SK-N-SH treated with all-trans-retinoic acid at 6 μM for 48 hours (cell line): ENCODE measurements at regions not wholly inside any gene's neighbourhood (a gene's known extent, or its start where the extent isn't known, plus 50 kb on each side); places are given as distances from the start of the nearest gene placed in this dataset.

Source experiments
- ATAC-seq: fragments of 200-7000 bp; cut with Tn5 transposase; 3 replicates; pipeline ENCODE4 v1.9.1; 2020; ENCODE audit warnings: mild to moderate bottlenecking, moderate library complexity
- ARNTL ChIP-seq: fragments of 450-650 bp; formaldehyde crosslinking; IDR thresholded peaks from 2 replicates; pipeline ENCODE4 v1.5.0; 2020; ENCODE audit warnings: low read depth, mild to moderate bottlenecking, moderate library complexity, borderline replicate concordance
- CREB5 ChIP-seq: fragments of 250-450 bp; sonication (Bioruptor Pico); IDR thresholded peaks from 2 replicates; pipeline ENCODE4 v1.5.1; 2020; ENCODE audit warnings: low read depth, mild to moderate bottlenecking, moderate library complexity
- CSDC2 ChIP-seq: fragments of 250-450 bp; sonication (Bioruptor Pico); IDR thresholded peaks from 2 replicates; pipeline ENCODE4 v1.5.0; 2020; ENCODE audit warnings: mild to moderate bottlenecking, moderate library complexity
- CSRNP3 ChIP-seq: fragments of 250-450 bp; sonication (Bioruptor Pico); IDR thresholded peaks from 2 replicates; pipeline ENCODE4 v1.5.1; 2021; ENCODE audit warnings: mild to moderate bottlenecking, moderate library complexity
- ESRRG ChIP-seq: fragments of 250-450 bp; sonication (Bioruptor Pico); IDR thresholded peaks from 2 replicates; pipeline ENCODE4 v1.6.1; 2021; ENCODE audit warnings: mild to moderate bottlenecking
- GLIS3 ChIP-seq: fragments of 250-450 bp; sonication (Bioruptor Pico); IDR thresholded peaks from 2 replicates; pipeline ENCODE4 v1.5.0; 2020; ENCODE audit warnings: mild to moderate bottlenecking, moderate library complexity
- ISL1 ChIP-seq: fragments of 250-450 bp; sonication (Bioruptor Pico); IDR thresholded peaks from 2 replicates; pipeline ENCODE4 v2.1.2; 2022; ENCODE audit warnings: mild to moderate bottlenecking, moderate library complexity
- OSR1 ChIP-seq: fragments of 250-450 bp; sonication (Bioruptor Pico); IDR thresholded peaks from 2 replicates; pipeline ENCODE4 v1.8.0; 2022; ENCODE audit warnings: moderate library complexity, mild to moderate bottlenecking, inconsistent platforms
- PATZ1 ChIP-seq: fragments of 250-450 bp; sonication (Bioruptor Pico); IDR thresholded peaks from 2 replicates; pipeline ENCODE4 v1.8.0; 2020; ENCODE audit warnings: mild to moderate bottlenecking, moderate library complexity, borderline replicate concordance
- POU6F1 ChIP-seq: fragments of 250-450 bp; sonication (Bioruptor Pico); IDR thresholded peaks from 2 replicates; pipeline ENCODE4 v1.8.0; 2021; ENCODE audit warnings: low read depth, mild to moderate bottlenecking, moderate library complexity, borderline replicate concordance
- PPARA ChIP-seq: fragments of 250-450 bp; sonication (Bioruptor Pico); IDR thresholded peaks from 2 replicates; pipeline ENCODE4 v1.5.0; 2020; ENCODE audit warnings: mild to moderate bottlenecking, borderline replicate concordance
- RARB ChIP-seq: fragments of 250-450 bp; sonication (Bioruptor Pico); IDR thresholded peaks from 2 replicates; pipeline ENCODE4 v1.8.0; 2021; ENCODE audit warnings: mild to moderate bottlenecking, moderate library complexity
- SNAI2 ChIP-seq: fragments of 250-450 bp; sonication (Bioruptor Pico); IDR thresholded peaks from 2 replicates; pipeline ENCODE4 v1.5.0; 2020; ENCODE audit warnings: mild to moderate bottlenecking, moderate library complexity
- TCF4 ChIP-seq: fragments of 250-450 bp; sonication (Bioruptor Pico); IDR thresholded peaks from 2 replicates; pipeline ENCODE4 v1.8.0; 2021; ENCODE audit warnings: mild to moderate bottlenecking, moderate library complexity, borderline replicate concordance
- TOX ChIP-seq: fragments of 250-450 bp; sonication (Bioruptor Pico); IDR thresholded peaks from 2 replicates; pipeline ENCODE4 v1.8.0; 2021; ENCODE audit warnings: mild to moderate bottlenecking, moderate library complexity, borderline replicate concordance
- TSHZ2 ChIP-seq: fragments of 250-450 bp; sonication (Bioruptor Pico); IDR thresholded peaks from 2 replicates; pipeline ENCODE4 v1.5.0; 2020; ENCODE audit warnings: mild to moderate bottlenecking, moderate library complexity
- ZC3H10 ChIP-seq: fragments of 250-450 bp; sonication (Bioruptor Pico); IDR thresholded peaks from 2 replicates; pipeline ENCODE4 v1.5.1; 2021; ENCODE audit warnings: mild to moderate bottlenecking, moderate library complexity
- ZFP3 ChIP-seq: fragments of 250-450 bp; sonication (Bioruptor Pico); IDR thresholded peaks from 2 replicates; pipeline ENCODE4 v1.5.0; 2020; ENCODE audit warnings: mild to moderate bottlenecking, moderate library complexity
- ZNF565 ChIP-seq: fragments of 450-650 bp; formaldehyde crosslinking; conservative IDR thresholded peaks from 2 replicates; pipeline ENCODE4 v1.5.0; 2020; ENCODE audit warnings: low read depth, mild to moderate bottlenecking, moderate library complexity
- ZNF70 ChIP-seq: fragments of 450-650 bp; formaldehyde crosslinking; IDR thresholded peaks from 2 replicates; pipeline ENCODE4 v1.5.0; 2020; ENCODE audit warnings: mild to moderate bottlenecking, moderate library complexity
- ZNF8 ChIP-seq: fragments of 450-650 bp; formaldehyde crosslinking; IDR thresholded peaks from 2 replicates; pipeline ENCODE4 v1.5.0; 2020; ENCODE audit warnings: mild to moderate bottlenecking, moderate library complexity

- TF ChIP-seq SNAI2 (no peak), PPARA (CRISPR knock-in tag) (no peak), GLIS3 (CRISPR knock-in tag) (no peak)
Observed at GRCh38 chr18:76134628-76135027, 360.4 kb downstream of the ZNF516 start (continued).

GRCh38 chr18:76133873-76134272, 361.2 kb downstream of the ZNF516 start:
- no peak for ATAC-seq
- TF ChIP-seq SNAI2 (no peak), CREB5 (CRISPR knock-in tag) (no peak), ARNTL (CRISPR knock-in tag) (no peak), OSR1 (no peak), TSHZ2 (CRISPR knock-in tag) (no peak), TOX (no peak), PPARA (CRISPR knock-in tag) (no peak), ZFP3 (CRISPR knock-in tag) (no peak), CSRNP3 (CRISPR knock-in tag) (no peak), ISL1 (CRISPR knock-in tag) (no peak), ZNF565 (no peak), RARB (no peak), ESRRG (CRISPR knock-in tag) (no peak), POU6F1 (CRISPR knock-in tag) (no peak)

GRCh38 chr18:76131738-76132137, 363.3 kb downstream of the ZNF516 start:
- no peak for ATAC-seq
- no peak for TF ChIP-seq CREB5 (CRISPR knock-in tag)
- no peak for TF ChIP-seq SNAI2
- TF ChIP-seq ZNF70 (CRISPR knock-in tag), result no peak
- no peak for TF ChIP-seq TCF4 (CRISPR knock-in tag)
- TF ChIP-seq ZFP3 (CRISPR knock-in tag), result no peak
- no peak for TF ChIP-seq ISL1 (CRISPR knock-in tag)

- no peak for ATAC-seq
- TF ChIP-seq ZC3H10 (no peak), RARB (no peak), TOX (no peak), TSHZ2 (CRISPR knock-in tag) (no peak), ZFP3 (CRISPR knock-in tag) (no peak), ISL1 (CRISPR knock-in tag) (no peak), PATZ1 (CRISPR knock-in tag) (no peak), TCF4 (CRISPR knock-in tag) (no peak), GLIS3 (CRISPR knock-in tag) (no peak), ZNF8 (CRISPR knock-in tag) (no peak), POU6F1 (CRISPR knock-in tag) (no peak), ZNF70 (CRISPR knock-in tag) (no peak), CSDC2 (CRISPR knock-in tag) (no peak), ZNF565 (no peak)
Observed at GRCh38 chr18:76130845-76131244, 364.2 kb downstream of the ZNF516 start.
